ENCODE measurements at regions not wholly inside any gene's neighbourhood (a gene's known extent, or its start where the extent isn't known, plus 50 kb on each side); places are given as distances from the start of the nearest gene placed in this dataset.
"Not testable (repeated sequence)": the region's sequence is repeated elsewhere in the genome, so short reads cannot be mapped to it uniquely, and the experiment has no call there.

DNA sequence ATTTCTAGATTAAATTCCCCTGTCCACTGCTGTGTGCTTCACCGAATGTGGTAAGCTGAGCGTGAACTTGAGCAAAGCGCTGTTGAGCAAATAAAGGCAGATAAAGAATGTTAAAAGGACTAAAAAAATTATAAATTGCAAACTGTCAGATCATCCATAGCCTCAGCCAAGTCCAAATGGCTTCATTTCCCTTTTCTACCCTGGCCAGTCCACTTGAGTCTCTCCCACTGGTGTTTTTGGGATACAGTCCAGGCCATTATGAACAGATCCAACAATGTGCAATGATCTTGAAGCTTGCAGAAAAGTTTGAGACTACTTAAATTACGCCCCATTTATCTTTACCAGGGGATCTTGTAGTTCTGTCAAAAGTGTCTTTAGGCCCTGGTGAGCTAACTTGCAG, 254.6 kb upstream of the PIK3C3 start:
- no peak for DNase-seq (ENCODE audit: low spot score)

DNA sequence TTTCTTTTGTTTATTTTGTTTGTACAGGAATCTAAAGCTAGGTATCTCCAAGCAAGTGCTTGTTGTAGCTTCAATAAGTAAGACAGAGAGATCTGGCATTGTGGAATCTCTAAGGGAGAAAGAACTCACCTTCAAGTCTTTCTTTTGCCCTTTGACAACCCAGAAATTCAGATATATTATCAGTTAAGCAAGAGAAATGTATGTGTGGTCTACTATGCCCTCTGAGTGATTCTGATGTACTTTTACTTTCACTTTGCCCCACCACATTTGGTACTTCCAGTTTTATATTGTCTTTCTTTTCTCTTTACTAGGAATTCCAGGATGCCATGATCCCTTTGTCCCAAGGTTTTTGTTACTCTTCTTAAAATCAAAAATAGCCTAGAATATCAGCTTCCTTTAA, 259.6 kb upstream of the PIK3C3 start:
- no peak for DNase-seq (ENCODE audit: low spot score)

DNA sequence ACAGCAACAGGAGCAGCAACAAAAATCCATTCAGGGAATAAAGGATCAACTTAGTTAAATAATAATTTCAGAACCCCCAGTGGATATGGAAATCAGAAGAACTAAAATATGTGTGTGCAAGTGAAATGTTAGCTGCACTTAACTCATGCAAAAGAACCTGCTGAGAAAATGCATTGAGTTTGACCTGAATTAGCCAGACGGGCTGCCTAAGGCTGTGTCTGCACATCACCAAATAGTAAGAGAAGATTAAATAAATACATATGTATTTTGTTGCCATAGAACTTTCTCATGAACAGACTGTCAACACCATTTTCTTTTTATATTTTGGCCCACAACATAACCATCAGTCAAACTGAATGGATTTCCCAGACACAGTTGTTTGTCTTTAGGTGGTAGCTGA, 262.0 kb upstream of the PIK3C3 start:
- DNase-seq (ENCODE audit: low spot score) = no peak

DNA sequence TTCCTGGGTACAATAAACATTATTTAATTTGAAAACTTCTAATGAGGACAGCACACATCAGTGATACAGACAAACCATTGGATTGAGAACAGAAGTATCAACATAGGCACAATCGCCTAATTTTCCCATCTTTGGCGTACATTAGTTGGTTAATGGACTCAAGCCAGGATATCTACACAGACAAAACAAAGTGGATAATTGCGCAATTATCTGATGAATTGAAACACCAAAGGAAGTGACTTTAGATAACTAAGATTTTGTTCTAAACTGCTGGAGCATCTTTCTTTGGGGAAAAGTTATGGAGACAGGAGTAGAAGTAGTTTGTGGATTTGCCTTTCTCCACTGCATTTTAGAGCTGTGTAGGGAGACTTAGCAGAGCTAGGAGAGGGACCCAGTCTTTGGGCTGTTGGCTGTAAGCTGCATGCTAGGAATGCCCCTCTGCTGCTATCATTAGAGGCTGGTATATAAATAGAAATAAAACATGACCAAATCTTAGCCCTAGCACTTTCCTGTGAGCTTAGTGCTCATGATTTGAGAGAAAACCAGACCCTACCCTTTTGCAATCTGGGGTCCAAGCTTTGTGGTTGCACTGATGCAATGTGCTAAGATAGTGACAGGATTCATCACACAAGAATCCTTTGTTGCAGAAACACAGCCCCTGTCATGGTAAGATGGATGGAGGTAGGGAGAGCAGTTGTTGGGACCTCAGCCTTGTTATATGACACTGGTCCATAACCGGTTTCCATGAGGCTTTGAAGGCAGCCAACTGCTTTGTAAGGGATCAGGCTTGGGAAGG, 264.5 kb upstream of the PIK3C3 start:
- DNase-seq (ENCODE audit: low spot score) = no peak

DNA sequence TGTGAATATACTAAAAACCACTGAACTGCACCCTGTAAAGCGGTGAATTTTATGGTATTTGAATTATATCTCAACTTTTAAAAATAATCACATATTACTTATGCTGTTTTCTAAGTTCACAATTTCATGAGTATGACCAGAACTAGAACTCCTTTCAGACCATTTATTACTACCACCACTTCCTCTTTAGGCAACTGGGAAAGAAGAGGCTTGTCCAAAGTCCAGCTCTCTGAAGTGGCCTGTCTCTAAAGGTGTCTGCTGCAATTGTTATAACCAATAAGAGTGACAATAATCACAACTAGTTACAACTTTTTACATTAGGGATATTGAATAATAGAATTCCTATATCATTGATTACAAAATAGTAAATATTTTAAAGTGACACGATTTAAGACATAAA, 267.9 kb upstream of the PIK3C3 start:
- DNase-seq (ENCODE audit: low spot score) = no peak

DNA sequence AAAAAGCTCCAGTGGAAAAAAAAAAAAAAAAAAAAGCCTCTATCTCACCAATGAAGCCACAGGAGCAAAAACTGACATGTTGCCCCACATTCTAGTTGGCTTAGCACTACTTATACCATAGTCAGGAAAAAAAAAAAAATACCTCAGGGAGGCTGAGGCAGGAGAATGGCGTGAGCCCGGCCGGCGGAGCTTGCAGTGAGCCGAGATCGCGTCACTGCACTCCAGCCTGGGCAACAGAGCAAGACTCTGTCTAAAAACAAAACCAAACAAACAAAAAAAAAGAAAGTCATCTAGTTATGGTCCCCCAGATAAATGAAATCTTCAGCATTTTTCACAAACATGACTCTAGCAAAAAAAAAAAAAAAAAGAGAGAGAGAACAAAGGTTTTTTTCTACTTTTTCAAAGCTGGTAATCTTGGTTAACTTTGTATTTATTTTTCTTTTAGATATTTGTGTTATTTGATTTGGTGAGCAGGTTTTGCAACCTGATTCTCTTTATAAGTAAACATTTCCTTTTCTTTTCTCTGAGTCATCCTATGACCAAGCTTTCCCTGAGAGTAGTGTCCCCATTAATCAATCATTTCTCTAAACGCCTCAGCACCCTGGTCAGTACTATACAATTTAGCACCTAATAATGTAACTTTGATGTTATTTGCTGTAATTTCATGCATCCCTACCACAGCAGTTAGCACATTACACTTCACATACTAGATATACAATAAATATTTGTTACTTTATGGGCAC, 273.7 kb upstream of the PIK3C3 start:
- no peak for DNase-seq (ENCODE audit: low spot score)

DNA sequence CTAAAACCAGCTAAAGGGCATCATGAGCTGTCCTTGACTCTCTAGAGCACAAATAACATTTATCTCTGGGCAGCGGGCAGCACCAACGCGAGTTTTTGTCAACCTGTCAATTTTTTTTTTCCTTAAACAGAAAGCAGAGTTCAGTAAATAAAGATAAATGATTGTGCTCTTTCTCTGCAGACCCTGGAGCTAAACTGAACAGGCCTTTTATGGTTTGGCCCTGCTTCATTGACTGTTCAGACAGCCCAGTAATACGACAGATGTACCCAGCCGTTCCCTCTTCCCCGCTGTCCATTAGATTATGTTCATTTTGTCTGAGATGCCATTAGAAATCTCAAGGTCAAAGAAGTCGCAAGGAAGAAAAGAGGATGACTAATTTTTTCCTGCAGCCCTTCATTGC, 280.5 kb upstream of the PIK3C3 start:
- DNase-seq (ENCODE audit: low spot score) = no peak

DNA sequence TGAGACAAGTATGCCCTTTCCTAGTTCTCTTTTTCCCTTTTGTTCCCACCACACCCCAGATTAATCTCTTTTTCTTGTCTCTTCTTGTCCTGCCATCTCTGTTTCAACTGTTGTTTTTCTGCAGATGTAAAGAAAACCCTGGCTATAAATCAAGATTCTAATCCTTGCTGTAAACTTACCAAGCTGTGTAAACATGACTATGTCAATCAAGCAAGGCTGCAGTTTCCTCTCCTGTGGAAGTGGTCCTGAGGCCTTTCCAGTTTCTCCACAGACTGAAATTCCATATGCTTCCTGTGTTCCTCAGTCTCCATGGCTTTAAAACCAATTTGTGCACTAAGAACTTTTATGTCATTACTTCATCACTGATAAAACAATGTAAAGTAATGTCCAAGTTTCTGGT, 288.8 kb upstream of the PIK3C3 start:
- DNase-seq (ENCODE audit: low spot score) = no peak

DNA sequence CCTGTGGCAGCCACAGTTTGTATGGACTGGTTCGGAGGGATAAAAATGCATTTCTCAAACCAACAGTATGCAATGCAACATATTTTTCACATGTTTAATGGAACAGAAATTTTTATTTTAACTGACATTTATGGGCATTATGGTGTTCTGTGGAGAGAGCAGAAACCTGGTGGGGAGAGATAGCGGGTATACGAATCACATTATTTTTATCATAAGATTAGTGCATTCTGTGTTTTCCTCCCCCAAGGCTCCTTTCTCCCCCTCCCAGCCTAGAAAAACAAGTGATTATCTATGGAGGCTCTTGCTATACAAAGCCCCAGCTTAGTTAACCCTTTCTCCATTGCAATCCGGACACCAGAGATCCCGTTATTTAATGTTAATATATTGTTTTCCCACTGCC, 289.8 kb upstream of the PIK3C3 start:
- no peak for DNase-seq (ENCODE audit: low spot score)

DNA sequence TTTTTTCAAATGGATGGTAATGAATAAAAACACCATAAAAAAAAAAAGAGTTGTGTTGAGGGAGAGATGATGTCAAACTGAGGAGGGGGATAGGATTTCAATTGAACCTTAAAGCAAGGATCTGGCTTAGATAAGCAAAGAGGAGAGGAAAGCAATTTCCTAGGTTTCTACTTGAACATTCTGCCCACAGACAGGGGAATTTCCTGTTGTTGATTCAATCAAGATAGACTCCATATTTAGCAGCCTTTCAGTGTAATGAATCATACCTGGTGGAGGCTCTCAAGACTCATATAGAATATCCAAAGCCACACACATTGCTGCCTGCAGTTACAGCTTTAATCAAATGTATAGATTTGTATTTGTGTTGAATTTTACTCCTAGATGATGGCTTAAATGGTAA, 294.4 kb upstream of the PIK3C3 start:
- no peak for DNase-seq (ENCODE audit: low spot score)

DNA sequence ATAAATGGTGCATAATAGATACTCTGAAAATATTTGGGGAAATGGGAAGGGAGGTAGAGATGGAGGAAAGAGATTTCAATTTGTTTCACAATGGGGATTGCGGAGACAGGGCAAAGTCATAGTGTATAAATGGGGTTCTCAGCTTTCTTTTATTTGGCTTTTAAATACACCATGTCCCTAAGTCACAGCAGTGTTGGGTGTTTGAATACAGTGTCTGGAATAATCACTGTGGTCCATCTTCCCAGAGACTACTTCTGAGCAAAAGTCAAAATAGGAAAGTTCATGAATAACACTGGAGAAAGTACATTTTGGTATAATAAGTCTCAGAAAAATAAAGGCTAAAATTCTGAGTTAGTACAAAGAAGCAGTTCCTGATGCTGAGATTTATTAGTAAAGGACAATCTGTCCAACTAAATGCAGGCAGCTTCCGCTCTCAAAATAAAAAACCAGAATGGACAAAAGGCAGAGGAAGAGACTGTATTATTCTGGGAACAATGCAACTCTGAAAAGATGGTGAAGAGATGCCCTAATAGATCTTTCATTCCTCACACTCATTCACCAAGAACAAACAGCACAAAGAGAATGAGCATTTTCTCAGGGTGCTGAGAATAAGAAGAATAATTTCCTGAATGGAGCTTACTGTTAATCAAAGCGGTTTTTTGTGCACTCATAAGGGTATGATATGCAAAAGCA, 295.4 kb upstream of the PIK3C3 start:
- DNase-seq (ENCODE audit: low spot score) = no peak

DNA sequence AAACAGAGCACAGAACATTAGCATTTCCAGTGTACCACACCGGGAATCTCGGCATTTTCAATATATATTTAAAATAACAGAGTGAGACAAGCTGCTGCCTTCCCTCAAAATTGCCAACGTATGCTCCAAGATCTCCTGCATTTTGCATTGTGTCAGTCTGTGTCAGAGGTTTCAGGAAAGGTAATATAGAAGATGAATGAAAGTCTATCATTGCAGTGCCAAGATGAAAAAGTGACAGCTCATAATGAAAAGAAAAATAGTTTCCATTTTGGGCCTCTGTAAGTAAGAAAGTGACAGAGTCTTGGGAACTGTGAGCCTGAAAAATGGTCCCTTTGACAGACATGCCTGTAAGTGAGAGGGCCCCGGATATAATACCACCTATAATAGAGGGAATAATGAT, 297.8 kb upstream of the PIK3C3 start:
- no peak for DNase-seq (ENCODE audit: low spot score)

DNA sequence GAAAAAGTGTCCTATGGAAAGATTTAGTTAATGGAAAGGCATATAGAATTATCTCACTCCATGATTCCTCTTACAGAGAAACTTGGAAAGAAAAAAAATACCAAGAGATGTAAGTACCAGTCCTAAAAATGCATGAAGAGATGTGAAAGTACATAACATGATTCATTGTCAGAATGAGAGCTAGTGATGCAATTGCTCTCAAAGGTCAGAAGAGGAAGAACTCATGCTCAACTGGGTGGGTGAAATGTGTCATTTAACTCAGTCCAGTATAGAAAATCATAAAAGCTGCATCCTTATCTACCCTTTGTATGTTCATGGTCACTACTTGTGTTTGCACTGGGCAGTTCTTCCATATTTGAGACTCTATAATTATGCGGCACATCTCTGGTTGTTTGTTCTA, 300.0 kb upstream of the PIK3C3 start:
- DNase-seq (ENCODE audit: low spot score) = no peak

DNA sequence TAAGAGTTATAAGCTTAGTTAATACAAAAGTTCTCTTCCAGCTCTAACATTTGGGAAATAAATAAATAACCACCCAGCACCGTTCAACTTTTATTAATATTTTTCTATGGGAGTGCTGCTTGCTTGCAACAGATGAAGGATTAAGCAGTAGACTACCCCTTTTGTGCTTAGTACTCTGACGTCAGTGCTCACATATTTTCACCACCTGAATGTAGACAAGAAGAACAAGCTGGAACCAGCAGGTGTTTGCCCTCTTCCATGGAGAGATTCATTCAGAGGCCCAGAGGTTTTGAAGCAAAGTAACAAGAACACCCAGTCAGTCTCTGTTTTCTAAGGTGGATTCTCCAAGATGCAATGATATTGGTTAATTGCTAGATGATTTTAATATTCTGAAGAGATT, 307.1 kb upstream of the PIK3C3 start:
- no peak for DNase-seq (ENCODE audit: low spot score)

DNA sequence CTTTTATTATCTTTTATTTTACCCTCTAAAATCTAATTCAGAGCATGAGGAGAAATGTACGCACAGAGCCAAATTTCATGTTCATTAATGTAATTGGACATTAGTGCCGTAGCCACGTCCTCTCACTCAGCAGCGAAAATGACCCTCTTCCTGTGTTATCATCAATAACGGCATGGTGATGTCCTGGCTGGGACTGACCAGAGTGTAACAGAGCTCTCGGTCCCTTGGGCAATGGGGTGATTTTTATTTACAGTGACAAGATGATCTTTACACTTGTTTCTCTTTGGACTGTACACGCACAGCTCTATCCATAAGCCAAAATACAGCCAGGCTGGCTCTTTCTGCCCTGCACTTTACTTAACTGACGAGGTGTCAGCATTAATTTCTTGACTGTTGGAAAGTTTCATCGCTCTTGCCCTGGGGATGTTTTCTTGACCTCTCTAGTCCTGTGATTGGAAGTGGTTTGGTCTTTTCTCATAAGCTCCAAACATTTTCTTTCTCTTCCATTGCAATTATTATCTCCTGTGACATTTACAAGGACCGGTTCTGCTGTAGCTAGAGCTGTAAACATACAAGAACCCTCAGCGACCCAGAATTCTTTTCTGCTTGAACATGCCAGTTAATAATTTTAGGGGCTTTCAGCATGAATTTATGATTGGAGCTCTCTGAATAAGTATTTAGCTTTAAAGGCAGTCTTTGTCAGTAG, 308.0 kb upstream of the PIK3C3 start:
- DNase-seq (ENCODE audit: low spot score) = no peak

DNA sequence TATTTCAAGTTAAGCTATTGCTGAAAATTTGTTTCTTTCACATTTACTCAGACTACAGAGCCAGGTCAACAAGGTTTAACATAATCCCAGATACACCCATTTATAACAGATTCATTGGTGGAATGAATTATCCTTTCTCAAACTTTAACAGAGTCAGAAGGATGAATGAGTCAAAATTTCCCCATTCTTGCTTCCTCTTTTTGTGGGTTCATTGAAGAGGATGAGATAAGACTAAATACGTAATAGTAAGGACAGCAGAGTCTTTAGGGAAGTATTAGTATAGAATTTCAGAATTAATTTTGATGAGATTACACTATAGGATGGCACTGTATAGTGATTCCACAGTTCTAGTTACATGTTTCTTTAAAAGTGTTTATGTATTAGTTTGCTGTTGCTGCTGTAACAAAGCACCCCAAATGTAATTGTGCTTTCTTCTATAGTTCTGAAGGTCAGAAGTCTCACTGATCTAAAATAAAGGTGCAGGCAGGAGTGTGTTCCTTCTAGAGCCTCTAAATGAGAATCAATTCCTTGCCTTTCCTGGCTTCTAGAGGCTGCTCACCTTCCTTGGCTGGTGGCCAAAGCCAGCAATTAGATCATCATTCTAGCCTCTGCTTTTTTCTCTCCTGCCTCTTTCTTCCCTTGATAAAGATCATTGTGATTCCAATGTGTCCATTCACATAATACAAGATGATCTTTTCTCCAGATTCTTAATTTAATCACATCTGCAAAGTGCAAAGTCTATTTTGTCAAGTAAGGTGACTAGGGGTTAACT, 309.3 kb upstream of the PIK3C3 start:
- no peak for DNase-seq (ENCODE audit: low spot score)

DNA sequence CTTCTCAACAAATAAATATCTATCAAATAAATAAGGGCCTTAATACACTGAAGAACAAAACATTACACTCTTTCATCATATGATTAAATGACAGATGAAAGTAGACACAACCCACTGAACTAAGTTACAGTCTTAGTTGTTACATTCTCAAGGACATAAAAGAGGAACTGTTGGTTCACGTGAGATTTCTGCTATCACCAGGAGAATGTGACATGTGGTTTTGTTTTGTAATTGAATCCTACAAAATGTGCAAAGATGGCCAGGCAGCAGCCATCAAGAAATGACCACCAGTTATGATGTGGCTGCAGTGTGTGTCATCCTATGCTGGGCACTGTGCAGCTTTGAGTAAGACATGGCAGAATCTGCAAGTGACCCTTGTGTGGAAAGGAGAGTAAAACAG, 310.6 kb upstream of the PIK3C3 start:
- no peak for DNase-seq (ENCODE audit: low spot score)

DNA sequence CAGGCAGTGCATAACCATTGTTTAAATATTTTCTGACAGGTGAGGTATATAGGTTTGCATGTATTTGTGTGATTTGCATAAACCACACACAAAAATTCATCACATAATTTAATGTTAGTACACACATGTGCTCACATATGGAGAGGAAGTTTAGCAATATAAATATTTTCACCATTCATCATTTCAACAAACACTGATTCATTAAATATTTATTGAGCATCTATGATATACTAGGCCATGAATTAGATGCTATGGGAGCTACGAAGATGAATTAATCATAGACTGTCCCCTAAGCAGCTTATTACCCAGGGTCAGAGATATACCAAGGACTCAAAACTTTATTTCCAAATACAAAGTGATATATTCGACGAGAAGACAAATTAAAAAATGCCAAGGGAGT, 311.6 kb upstream of the PIK3C3 start:
- DNase-seq (ENCODE audit: low spot score) = no peak

DNA sequence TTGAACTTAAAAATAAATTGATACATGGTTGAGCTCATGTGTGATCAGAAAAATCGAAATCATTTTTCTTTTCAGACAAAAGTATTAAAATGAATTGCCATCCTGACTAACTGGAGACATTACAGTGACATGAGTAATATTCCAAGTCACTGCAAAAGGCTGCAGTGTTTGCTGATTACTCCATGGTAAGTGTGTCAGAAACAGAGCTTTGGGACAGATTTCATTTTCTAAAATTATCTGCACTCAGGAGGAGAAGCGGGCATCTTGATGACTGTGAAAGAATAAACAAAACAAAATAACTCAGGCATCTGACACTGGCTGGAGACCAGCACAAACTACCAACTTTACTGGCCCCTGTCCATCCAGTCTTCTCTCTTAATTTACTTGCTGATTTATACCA, 312.3 kb upstream of the PIK3C3 start:
- DNase-seq (ENCODE audit: low spot score) = no peak

DNA sequence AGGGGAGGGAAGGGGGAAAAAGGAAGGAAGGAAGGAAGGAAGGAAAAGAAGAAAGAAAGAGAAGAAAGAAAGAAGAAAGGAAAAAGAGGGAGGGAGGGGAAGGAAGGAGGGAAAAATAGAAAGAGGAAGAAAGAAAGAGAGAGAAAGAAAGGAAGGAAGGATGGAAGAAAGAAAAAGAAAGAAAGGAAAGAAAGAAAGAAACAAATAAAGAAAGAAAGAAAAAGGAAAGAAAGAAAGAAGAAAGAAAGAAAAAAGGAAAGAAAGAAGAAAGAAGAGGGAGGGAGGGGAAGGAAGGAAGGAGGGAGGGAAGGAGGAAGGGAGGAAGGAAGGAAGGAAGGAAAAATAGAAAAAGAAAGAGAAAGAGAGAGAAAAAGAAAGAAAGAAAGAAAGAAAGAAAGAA, 315.8 kb upstream of the PIK3C3 start:
- DNase-seq (ENCODE audit: low spot score) = no peak

DNA sequence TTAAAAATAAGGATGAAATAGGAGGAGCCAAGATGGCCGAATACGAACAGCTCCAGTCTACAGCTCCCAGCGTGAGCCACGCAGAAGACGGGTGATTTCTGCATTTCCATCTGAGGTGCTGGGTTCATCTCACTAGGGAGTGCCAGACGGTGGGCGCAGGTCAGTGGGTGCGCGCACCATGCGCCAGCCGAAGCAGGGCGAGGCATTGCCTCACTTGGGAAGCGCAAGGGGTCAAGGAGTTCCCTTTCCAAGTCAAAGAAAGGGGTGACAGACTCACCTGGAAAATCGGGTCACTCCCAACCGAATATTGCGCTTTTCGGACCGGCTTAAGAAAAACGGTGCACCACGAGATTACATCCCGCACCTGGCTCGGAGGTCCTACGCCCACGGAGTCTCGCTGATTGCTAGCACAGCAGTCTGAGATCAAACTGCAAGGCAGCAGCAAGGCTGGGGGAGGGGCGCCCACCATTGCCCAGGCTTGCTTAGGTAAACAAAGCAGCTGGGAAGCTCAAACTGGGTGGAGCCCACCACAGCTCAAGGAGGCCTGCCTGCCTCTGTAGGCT, 323.2 kb upstream of the PIK3C3 start:
- DNase-seq (ENCODE audit: low spot score) = not testable (repeated sequence)
